ENCODE measurements at regions not wholly inside any gene's neighbourhood (a gene's known extent, or its start where the extent isn't known, plus 50 kb on each side); places are given as distances from the start of the nearest gene placed in this dataset.
"Not testable (repeated sequence)": the region's sequence is repeated elsewhere in the genome, so short reads cannot be mapped to it uniquely, and the experiment has no call there.

DNA sequence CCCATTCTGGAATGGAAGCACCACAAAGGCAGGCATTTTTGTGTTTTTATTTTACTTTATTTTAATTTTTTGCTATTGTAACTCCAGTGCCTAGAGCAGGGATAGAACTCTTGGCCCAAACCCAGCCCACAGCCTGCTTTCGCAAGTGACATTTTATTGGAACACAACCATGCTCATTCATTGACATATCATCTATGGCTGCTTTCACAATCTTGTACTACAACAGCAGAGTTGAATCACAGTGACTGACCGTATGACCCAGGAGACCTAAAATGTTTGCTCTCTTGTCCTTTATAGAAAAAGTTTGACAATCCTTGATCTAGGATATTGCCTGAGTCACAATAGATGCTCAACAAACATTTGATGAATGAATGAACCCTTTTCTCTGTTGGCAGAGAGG, 83.9 kb upstream of the ATP1A1 start:
- H3K9me3 Mint-ChIP-seq (ENCODE audit: low read depth), result no peaks in the 10 kb centered on the region
- H3K27me3 Mint-ChIP-seq, result no peaks in the 10 kb centered on the region
- peaks cover 3% of the 10 kb centered on the region for H3K36me3 Mint-ChIP-seq
- H3K4me1 Mint-ChIP-seq (ENCODE audit: low read depth), result peaks cover 7% of the 10 kb centered on the region
- H3K4me3 Mint-ChIP-seq, result no peak overlapping the region
- no peak overlapping the region for H3K27ac Mint-ChIP-seq

DNA sequence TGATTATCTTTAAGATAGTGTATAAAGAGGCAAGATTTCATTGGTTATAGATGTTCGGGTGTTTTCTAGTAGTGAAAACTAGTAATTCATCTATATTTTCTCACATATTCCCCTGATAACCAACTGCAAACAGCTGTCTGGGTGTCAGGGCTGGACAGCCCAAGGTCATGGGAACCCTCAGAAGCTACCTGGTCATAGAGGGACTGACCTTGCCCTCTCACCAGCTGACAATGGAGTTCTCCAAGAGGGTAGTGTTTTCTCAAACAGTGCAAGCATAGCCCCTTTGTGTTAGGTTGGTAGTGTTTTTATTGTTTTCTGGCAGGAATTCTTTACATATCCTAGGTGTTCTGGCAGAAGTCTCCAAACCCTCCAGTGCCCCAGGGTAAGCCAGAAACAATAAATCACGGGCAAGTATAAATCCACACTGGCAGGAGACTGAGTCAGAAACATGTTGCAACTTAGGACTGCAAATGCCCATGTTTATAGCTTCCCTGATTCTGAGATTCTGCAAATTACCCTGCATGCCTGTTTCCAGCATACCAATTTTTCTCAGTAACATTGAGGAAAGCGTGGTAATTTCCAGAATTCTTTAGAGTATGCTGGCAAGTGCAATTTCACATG, 82.8 kb upstream of the ATP1A1 start:
- Mint-ChIP-seq H3K9me3 (ENCODE audit: low read depth) (no peaks in the 10 kb centered on the region), H3K36me3 (peaks cover 3% of the 10 kb centered on the region), H3K27me3 (no peaks in the 10 kb centered on the region)

GRCh38 chr1:116291024-116291423, 82.0 kb upstream of the ATP1A1 start:
- Mint-ChIP-seq H3K27me3 (no peaks in the 10 kb centered on the region), H3K9me3 (ENCODE audit: low read depth) (no peaks in the 10 kb centered on the region), H3K36me3 (peaks cover 3% of the 10 kb centered on the region), H3K4me1 (ENCODE audit: low read depth) (peaks cover 7% of the 10 kb centered on the region), H3K27ac (no peak overlapping the region), H3K4me3 (no peak overlapping the region)

More for the DNA sequence above, 82.8 kb upstream of the ATP1A1 start:
- Mint-ChIP-seq H3K4me3 (no peak overlapping the region), H3K27ac (no peak overlapping the region), H3K4me1 (ENCODE audit: low read depth) (peaks cover 7% of the 10 kb centered on the region)

- Mint-ChIP-seq H3K4me1 (ENCODE audit: low read depth) (peaks cover 4% of the 10 kb centered on the region), H3K27ac (no peak overlapping the region), H3K4me3 (no peak overlapping the region), H3K27me3 (no peaks in the 10 kb centered on the region), H3K36me3 (peaks cover 3% of the 10 kb centered on the region), H3K9me3 (ENCODE audit: low read depth) (no peaks in the 10 kb centered on the region)
Measured at GRCh38 chr1:116292929-116293725, 79.9 kb upstream of the ATP1A1 start.

DNA sequence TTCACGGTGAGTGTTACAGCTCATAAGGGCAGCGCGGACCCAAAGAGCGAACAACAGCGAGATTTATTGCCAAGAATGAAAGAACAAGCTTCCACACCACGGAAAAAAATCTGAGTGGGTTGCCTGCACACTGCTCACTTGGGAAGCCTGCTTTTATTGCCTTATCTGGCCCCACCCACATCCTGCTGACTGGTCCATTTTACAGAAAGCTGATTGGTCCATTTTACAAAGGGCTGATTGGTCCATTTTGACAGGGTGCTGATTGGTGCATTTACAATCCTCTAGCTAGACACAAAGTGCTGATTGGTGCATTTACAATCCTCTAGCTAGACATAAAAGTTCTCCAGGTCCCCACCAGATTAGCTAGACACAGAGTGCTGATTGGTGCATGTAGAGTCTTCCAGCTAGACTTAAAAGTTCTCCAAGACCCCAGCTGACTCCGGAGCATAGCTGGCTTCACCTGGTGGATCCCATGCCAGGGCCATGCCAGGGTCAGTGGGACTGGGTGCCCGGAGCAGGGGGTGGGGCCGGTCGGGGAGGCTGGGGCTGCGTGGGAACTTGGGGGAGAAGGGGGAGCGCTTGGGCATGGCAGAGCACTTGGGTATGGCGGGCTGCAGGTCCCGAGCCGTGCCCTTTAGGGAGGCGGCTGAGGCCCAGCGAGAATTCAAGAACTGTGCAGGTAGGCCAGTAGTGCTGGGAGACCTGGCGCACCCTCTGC, 75.4 kb upstream of the ATP1A1 start:
- Mint-ChIP-seq H3K9me3 (ENCODE audit: low read depth) (no peaks in the 10 kb centered on the region), H3K27ac (no peak overlapping the region), H3K36me3 (peaks cover 3% of the 10 kb centered on the region), H3K4me3 (no peak overlapping the region), H3K27me3 (no peaks in the 10 kb centered on the region), H3K4me1 (ENCODE audit: low read depth) (peaks cover 9% of the 10 kb centered on the region)

GRCh38 chr1:116298213-116298579, 74.8 kb upstream of the ATP1A1 start:
- H3K4me1 Mint-ChIP-seq (ENCODE audit: low read depth); H3K27me3 Mint-ChIP-seq; H3K4me3 Mint-ChIP-seq; H3K27ac Mint-ChIP-seq; H3K36me3 Mint-ChIP-seq; H3K9me3 Mint-ChIP-seq (ENCODE audit: low read depth): not testable (repeated sequence)

GRCh38 chr1:116298746-116299145, 74.3 kb upstream of the ATP1A1 start:
- Mint-ChIP-seq H3K27me3 (no peaks in the 10 kb centered on the region), H3K9me3 (ENCODE audit: low read depth) (no peaks in the 10 kb centered on the region), H3K4me1 (ENCODE audit: low read depth) (peaks cover 7% of the 10 kb centered on the region), H3K36me3 (no peaks in the 10 kb centered on the region), H3K4me3 (no peak overlapping the region), H3K27ac (no peak overlapping the region)

GRCh38 chr1:116299248-116299647, 73.8 kb upstream of the ATP1A1 start:
- no peak overlapping the region for H3K4me3 Mint-ChIP-seq
- no peaks in the 10 kb centered on the region for H3K27me3 Mint-ChIP-seq
- peaks cover 7% of the 10 kb centered on the region for H3K4me1 Mint-ChIP-seq (ENCODE audit: low read depth)
- no peaks in the 10 kb centered on the region for H3K9me3 Mint-ChIP-seq (ENCODE audit: low read depth)
- no peak overlapping the region for H3K27ac Mint-ChIP-seq
- no peaks in the 10 kb centered on the region for H3K36me3 Mint-ChIP-seq

DNA sequence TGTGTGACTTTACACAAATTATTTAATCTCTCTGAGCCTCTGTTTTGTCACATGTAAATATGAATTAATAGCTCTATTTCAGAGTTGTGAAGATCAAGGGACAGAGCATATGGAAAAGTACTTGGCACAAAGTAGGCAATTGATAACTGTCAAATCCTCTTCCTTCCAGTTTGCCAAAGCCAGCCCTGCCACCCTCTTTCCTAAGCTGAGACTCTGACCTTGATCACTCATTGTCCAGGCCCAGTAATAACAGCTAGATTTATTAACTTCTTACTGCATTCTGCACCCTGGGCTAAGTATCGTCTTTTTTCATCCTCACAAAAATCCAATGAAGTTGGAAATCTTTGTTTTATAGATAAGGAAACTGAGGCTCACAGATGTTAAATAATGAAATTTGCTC, 70.8 kb upstream of the ATP1A1 start:
- H3K9me3 Mint-ChIP-seq (ENCODE audit: low read depth), result no peaks in the 10 kb centered on the region
- no peaks in the 10 kb centered on the region for H3K27me3 Mint-ChIP-seq
- no peak overlapping the region for H3K4me3 Mint-ChIP-seq
- no peaks in the 10 kb centered on the region for H3K36me3 Mint-ChIP-seq
- no peak overlapping the region for H3K27ac Mint-ChIP-seq
- H3K4me1 Mint-ChIP-seq (ENCODE audit: low read depth), result peaks cover 7% of the 10 kb centered on the region

GRCh38 chr1:116306102-116306501, 66.9 kb upstream of the ATP1A1 start:
- Mint-ChIP-seq H3K4me3 (no peak overlapping the region), H3K27me3 (no peaks in the 10 kb centered on the region), H3K27ac (no peak overlapping the region), H3K36me3 (no peaks in the 10 kb centered on the region), H3K9me3 (ENCODE audit: low read depth) (no peaks in the 10 kb centered on the region), H3K4me1 (ENCODE audit: low read depth) (peaks cover 13% of the 10 kb centered on the region)

- H3K27me3 Mint-ChIP-seq, result no peaks in the 10 kb centered on the region
- no peaks in the 10 kb centered on the region for H3K9me3 Mint-ChIP-seq (ENCODE audit: low read depth)
- H3K36me3 Mint-ChIP-seq, result no peaks in the 10 kb centered on the region
- H3K4me3 Mint-ChIP-seq, result no peak overlapping the region
- peaks cover 13% of the 10 kb centered on the region for H3K4me1 Mint-ChIP-seq (ENCODE audit: low read depth)
- no peak overlapping the region for H3K27ac Mint-ChIP-seq
Measured at GRCh38 chr1:116306840-116307442, 66.1 kb upstream of the ATP1A1 start.

DNA sequence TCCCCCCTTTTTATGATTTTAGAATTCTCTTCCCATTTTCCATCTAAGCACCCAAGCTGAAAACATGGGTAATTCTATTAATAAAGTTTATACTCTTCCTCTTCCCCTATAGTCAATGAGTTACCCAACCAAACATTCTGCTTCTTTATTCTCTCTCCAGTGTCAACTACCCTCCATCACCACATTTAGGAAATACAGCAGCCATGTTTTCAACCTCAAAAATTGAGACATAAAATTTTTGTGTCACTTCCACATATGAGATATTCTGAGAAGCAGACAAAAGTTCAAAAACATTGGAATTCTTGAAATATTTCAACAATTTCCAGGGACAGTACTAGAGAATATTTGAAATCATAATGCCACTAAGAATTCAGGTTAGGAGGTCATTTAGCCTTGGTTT, 64.8 kb upstream of the ATP1A1 start:
- Mint-ChIP-seq H3K27me3 (no peaks in the 10 kb centered on the region), H3K4me3 (no peak overlapping the region), H3K9me3 (ENCODE audit: low read depth) (no peaks in the 10 kb centered on the region), H3K36me3 (no peaks in the 10 kb centered on the region), H3K27ac (no peak overlapping the region), H3K4me1 (ENCODE audit: low read depth) (peaks cover 22% of the 10 kb centered on the region)

DNA sequence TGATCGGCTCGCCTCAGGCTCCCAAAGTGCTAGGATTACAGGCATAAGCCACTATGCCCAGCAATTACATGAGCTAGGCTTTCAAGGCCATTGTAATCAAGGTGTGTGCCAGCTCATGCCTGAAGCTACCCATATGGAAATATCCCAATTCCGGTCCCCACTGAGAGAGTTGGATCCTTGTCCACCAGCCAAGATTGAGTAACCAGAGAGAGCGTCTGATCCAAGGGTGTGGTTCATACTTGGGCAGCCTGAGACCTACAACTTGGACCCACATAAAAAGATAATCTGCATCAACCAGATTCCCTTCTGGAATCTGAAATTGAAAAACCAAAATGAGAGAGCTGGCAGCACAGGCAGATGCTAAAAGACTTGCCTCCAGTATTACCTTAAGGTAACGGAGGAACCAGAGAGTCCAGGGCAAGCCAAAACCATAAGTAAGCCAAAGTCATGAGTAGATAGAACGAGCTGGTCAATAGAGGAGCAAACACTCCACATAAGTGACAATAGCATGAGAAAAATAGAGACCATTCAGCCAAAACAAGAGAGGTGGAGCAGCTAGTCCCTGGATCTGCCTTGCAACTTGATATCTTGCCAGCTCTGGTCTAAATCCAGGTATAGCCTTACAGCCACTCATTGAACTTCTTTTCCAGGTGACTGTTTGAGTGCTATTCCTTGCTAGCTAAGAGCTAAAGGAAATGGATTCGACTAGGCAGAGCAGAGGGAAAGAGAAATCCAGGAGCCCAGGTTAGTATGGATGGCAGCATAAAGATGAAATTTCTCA, 63.8 kb upstream of the ATP1A1 start:
- H3K27ac Mint-ChIP-seq, result no peak overlapping the region
- H3K4me1 Mint-ChIP-seq (ENCODE audit: low read depth), result peaks cover 24% of the 10 kb centered on the region
- no peaks in the 10 kb centered on the region for H3K27me3 Mint-ChIP-seq
- no peaks in the 10 kb centered on the region for H3K36me3 Mint-ChIP-seq
- H3K4me3 Mint-ChIP-seq, result no peak overlapping the region
- H3K9me3 Mint-ChIP-seq (ENCODE audit: low read depth), result no peaks in the 10 kb centered on the region

GRCh38 chr1:116310180-116310579, 62.9 kb upstream of the ATP1A1 start:
- no peaks in the 10 kb centered on the region for H3K9me3 Mint-ChIP-seq (ENCODE audit: low read depth)
- no peak overlapping the region for H3K4me3 Mint-ChIP-seq
- no peaks in the 10 kb centered on the region for H3K27me3 Mint-ChIP-seq
- H3K27ac Mint-ChIP-seq, result no peak overlapping the region
- H3K4me1 Mint-ChIP-seq (ENCODE audit: low read depth), result peaks cover 24% of the 10 kb centered on the region
- H3K36me3 Mint-ChIP-seq, result no peaks in the 10 kb centered on the region
